Kasumi-1 (cell line): ENCODE measurements at regions not wholly inside any gene's neighbourhood (a gene's known extent, or its start where the extent isn't known, plus 50 kb on each side); places are given as distances from the start of the nearest gene placed in this dataset.

Experiments
- DNase-seq, 2 experiments: peaks; one replicate each; lab custom pipeline; 2025; lab: John Stamatoyannopoulos, UW

GRCh38 chr11:80519596-80520506 lies 1079.0 kb upstream of the TENM4 start:
- DNase-seq: no peak

DNA sequence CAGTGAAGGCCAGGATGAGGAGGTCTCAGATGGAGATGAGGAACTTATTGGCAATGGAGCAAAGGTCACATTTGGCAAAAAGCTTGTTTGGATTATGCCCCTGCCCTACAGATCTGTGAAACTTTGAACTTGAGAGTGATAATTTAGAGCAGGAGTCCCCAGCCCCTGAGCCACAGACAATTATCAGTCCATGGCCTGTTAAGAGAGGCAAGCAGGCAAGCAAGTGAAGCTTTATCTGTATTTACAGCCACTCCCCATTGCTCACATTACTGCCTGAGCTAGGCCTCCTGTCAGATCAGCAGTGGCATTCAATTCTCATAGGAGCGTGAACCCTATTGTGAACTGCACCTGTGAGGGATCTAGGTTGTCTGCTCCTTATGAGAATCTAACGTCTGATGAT lies 1076.9 kb upstream of the TENM4 start:
- DNase-seq: no peak

GRCh38 chr11:80515097-80515496 lies 1074.3 kb upstream of the TENM4 start:
- DNase-seq: no peak

- DNase-seq: no peak
Measured at GRCh38 chr11:80512491-80512890, 1071.7 kb upstream of the TENM4 start.

- no peak for DNase-seq
Measured at GRCh38 chr11:80505771-80506170, 1064.9 kb upstream of the TENM4 start.

DNA sequence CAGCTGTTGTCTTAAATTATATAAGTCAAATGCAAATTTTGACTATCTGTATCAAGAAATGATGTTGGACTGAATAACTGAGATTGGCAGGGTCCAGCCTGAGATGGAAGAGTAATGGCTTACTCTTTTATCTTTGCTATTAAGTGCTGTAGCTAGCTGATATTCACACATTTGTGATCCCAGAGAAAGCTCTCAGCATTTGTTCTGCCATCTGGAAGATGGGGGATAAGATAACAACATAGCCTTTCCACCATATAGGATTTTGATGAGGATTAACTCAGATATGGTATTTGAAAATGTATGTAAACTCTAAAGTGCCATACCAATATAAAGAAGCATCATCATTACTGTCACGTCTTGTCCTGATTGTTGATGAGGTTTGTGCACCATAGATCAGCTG lies 1063.2 kb upstream of the TENM4 start:
- DNase-seq: no peak

- no peak for DNase-seq
Measured at GRCh38 chr11:80502511-80502910, 1061.7 kb upstream of the TENM4 start.

- DNase-seq: no peak
Measured at GRCh38 chr11:80495116-80495515, 1054.3 kb upstream of the TENM4 start.

- DNase-seq: no peak
Measured at GRCh38 chr11:80487952-80488351, 1047.1 kb upstream of the TENM4 start.

DNA sequence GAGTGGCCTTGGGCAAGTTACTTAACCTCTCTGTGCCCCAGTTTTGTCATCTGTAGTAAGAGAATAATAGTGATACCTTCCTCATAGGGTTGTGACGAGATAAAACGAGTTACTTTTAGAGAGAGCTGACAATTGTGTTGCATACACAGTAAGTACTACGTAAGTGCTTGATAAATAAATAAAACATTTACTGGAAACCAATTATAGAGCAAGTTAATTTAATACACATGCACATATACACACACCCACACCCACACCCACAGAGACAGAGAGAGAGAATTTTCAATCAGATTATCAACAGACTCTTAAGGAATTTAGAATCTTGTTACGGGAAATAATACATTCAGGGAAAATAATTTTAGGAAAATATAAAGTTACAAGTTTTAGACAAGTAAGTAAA lies 1045.8 kb upstream of the TENM4 start:
- DNase-seq: no peak

DNA sequence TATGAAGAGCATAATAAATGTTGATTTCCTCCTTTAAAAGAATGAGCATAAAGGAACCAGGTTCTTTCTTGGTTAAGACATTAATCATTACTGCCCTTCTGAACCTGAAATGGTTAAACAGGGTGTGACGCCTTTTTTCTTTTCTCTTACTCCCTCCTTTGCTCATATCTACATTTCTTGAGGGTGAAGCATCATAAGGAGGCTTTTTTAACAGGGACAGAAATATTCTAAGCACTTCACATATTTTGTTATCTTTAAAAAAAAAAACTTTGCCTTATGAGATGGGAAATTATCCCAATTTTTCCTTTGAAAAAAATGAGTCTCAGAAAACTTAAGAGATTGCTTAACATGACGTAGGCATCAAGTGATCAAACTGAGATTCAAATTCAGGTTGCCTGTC lies 1036.3 kb upstream of the TENM4 start:
- DNase-seq: no peak

DNA sequence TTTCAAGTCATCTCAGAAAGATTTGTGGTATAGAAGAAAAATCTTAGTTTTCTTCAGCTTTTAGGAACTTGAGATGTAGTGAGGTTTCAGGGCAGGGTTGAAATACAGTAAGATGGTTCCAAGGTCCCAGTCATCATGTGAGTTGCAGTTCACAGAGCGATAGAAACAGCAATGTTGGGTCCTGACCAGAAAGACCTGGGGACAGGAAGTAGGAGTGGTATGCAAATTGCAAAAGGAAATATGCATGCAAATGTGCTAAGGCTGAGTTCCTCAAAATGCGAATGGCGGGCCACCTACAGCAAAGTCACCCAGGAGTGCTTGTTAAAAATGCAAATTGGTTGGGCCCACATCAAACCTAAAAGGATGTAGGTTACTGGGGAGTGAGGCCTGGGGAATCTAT lies 1032.7 kb upstream of the TENM4 start:
- no peak for DNase-seq

GRCh38 chr11:80469871-80470270 lies 1029.0 kb upstream of the TENM4 start:
- DNase-seq: no peak

DNA sequence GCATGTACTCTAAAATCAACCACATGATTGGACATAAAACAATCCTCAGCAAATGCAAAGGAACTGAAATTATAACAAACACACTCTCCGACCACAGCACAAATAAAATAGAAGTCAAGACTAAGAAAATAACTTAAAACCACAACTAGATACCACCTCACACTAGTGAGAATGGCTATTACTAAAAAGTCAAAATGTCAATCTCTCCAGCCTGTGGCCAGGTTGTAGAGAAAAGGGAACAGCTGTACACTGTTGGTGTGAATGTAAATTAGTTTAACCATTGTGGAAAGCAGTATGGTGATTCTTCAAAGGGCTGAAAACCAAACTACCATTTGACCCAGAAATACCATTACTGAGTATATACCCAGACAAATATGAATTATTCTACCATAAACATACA lies 1025.7 kb upstream of the TENM4 start:
- DNase-seq: no peak

GRCh38 chr11:80462211-80462610 lies 1021.4 kb upstream of the TENM4 start:
- no peak for DNase-seq

DNA sequence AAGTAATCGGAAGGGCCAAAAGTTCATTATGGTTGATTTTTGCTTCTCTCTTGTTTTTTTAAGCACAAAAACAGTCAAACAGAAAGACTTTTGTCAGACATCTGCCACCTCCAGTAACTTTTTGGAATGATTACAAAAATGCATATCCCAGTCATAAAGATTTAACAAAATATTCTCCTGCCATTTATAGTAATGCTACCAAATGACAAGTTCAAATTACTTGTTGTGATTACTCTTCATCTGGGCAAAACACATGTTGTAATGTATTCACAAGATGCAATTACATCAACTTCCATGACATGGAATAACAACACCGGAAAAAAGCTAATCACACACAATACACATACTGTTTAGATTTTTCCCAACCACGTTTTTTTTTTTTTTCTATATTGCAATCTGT lies 1017.5 kb upstream of the TENM4 start:
- DNase-seq: no peak

DNA sequence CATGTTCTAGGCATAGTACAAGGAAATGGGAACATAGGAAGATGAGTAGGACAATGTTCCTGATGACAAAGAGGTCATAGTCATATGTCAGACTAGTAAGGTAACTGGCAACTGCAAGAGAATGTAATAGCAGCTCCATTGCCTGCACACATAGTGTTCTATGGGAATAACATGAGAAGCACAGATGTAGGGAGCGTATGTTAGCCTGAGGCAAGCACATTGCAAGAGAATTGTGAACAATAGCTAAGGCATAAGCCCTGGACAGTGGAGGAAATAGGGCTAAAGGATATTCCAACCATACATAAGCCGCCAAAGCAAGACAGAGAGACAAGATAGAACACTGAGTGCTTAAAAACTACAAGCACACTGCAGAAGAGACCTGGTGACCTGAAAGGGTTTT lies 1017.0 kb upstream of the TENM4 start:
- no peak for DNase-seq

DNA sequence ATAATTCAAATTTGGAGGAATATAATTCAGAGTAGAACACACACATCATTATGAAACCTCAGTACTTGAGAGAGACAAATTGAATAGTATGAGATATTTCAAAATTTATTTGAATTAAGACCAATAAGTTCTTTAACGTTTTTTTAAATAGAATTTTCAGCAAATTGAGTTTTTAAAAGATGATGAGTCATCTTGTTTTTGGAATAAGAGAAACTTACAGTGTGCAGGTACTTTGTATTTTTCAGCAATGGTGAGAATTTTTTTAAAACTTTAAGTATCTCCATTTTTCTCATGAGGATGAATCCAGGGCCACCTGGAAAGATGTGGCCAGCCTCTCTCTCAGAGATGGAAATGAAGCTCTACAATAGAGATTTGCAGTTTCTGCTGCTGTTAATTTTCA lies 1015.0 kb upstream of the TENM4 start:
- no peak for DNase-seq

GRCh38 chr11:80451105-80451504 lies 1010.3 kb upstream of the TENM4 start:
- no peak for DNase-seq

- no peak for DNase-seq
Measured at GRCh38 chr11:80448709-80449108, 1007.9 kb upstream of the TENM4 start.

DNA sequence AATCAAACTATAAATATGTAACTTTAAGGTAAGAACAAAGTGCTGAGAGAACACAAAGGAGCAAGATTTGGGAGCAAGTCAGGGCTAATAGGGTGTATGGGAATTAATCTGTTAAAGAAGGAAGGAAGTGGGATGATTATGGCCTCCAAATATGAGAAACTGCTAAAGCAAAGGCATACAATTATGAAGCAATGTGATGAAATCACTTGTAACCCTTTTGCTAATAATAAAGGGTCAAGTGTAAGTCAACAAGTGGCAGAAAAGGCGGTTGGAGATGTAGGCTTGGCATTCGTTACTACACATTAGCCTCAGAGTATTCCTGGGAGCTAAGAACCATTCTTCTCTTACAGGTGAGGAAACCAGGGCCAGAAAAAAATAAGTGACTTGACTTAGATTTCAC lies 1002.3 kb upstream of the TENM4 start:
- no peak for DNase-seq

- DNase-seq: no peak
Measured at GRCh38 chr11:80441821-80442220, 1001.0 kb upstream of the TENM4 start.

GRCh38 chr11:80440835-80441234 lies 1000.0 kb upstream of the TENM4 start:
- no peak for DNase-seq

DNA sequence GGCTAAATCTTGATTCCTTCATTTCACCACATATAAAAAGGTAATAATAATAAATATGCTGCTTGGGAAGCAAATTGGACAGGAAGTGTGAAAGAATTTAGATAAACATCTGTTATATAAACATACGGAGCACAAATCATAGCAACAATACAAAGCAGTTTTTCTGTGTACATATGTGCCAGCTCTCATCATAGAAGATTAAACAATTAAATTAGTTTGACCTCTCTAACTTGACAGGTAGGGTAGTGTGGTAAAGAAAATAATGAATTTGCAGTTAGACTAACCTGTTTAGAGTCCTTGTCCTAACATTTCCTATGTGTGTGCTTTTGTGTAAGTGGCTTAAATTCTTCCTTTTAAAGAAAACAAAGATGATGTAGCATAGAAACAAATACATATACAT lies 995.7 kb upstream of the TENM4 start:
- no peak for DNase-seq
